Coronary artery (tissue), 2 donors: ENCODE measurements at regions not wholly inside any gene's neighbourhood (a gene's known extent, or its start where the extent isn't known, plus 50 kb on each side); places are given as distances from the start of the nearest gene placed in this dataset.
"Not testable (repeated sequence)": the region's sequence is repeated elsewhere in the genome, so short reads cannot be mapped to it uniquely, and the experiment has no call there.

Experiments
- DNase-seq: peaks from one replicate; pipeline ENCODE4 v3.0.0-alpha.2; 2017; ENCODE audit warnings: low spot score
- H3K27ac ChIP-seq, 2 donors: fragments of 200-600 bp; sonication (generic); one replicate each; pipeline ENCODE4 v1.5.1; 2016 to 2019
- H3K4me3 ChIP-seq: fragments of 200-600 bp; sonication (generic); 2 replicates; pipeline ENCODE4 v1.5.1; 2016; ENCODE audit warnings: mild to moderate bottlenecking, moderate library complexity
- TF ChIP-seq, protein P1 (sequence below): fragments of 200-600 bp; sonication (generic); IDR thresholded peaks from one replicate; pipeline ENCODE4 v1.5.1; 2019; ENCODE audit warnings: antibody characterized with exemption

DNA sequence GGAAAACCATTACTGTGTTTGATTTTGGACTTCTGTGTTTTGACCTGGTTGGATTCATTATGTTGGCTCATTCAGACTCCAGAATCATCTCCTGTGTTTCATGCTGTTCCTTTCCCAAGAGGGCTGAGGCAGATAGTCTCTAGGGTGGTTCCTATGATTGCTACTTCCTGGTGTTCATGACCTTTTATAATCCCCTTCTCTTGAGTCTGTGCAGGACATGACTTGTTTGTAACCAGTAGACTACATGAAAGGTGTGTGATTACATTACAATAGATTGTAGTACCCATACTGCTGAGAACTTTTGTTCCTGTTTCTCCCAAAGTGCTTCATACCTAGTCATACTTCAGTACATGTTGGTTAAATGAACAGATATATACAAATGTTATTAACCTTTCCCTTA lies 700.6 kb downstream of the METTL15 start:
- TF ChIP-seq, protein P1, sequence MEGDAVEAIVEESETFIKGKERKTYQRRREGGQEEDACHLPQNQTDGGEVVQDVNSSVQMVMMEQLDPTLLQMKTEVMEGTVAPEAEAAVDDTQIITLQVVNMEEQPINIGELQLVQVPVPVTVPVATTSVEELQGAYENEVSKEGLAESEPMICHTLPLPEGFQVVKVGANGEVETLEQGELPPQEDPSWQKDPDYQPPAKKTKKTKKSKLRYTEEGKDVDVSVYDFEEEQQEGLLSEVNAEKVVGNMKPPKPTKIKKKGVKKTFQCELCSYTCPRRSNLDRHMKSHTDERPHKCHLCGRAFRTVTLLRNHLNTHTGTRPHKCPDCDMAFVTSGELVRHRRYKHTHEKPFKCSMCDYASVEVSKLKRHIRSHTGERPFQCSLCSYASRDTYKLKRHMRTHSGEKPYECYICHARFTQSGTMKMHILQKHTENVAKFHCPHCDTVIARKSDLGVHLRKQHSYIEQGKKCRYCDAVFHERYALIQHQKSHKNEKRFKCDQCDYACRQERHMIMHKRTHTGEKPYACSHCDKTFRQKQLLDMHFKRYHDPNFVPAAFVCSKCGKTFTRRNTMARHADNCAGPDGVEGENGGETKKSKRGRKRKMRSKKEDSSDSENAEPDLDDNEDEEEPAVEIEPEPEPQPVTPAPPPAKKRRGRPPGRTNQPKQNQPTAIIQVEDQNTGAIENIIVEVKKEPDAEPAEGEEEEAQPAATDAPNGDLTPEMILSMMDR, result no peak
- no peak for DNase-seq
- Histone ChIP-seq H3K4me3 (no peak overlapping the region), H3K27ac (no peak overlapping the region)

DNA sequence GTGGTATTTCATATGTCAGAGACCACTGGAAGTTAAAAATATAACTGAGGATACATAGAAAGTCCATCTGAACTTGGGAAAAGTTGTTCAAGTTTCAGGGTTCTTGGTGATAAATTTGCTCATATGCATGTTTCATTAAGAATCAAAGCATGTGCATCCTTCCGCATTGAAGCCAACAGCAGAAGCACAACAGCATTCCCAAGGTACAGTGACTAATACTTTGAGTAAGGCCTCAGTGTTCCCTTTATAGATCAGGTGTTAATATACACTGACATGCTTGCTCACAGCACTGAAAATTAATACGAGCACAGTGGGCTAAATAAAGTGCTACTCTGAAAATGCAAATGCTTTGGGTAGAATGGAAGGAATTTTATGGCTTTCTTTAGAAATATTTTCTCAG lies 691.1 kb downstream of the METTL15 start:
- DNase-seq, result no peak
- no peak overlapping the region for H3K27ac ChIP-seq
- no peak overlapping the region for H3K4me3 ChIP-seq
- TF ChIP-seq, protein P1, result no peak

DNA sequence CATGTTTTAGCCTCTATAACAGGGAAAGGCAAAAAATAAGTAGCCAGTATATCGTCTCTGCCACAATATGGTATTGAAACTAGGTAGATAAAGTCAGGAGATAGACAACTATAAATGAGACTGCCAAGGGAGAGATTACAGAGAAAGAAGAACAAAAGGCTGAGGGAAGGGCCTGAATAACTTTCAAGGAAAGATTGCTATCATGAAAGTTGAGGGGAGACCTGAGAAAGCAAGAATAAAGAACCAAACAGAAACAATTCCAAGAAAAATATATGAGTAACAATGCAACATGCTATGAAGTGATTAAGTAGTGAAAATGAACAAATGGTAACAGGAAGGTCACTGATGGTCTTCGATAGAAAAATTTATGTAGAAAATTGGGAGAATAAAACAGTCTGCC lies 690.1 kb downstream of the METTL15 start:
- H3K4me3 ChIP-seq, result no peak overlapping the region
- no peak overlapping the region for H3K27ac ChIP-seq
- DNase-seq, result no peak
- TF ChIP-seq, protein P1, result no peak

DNA sequence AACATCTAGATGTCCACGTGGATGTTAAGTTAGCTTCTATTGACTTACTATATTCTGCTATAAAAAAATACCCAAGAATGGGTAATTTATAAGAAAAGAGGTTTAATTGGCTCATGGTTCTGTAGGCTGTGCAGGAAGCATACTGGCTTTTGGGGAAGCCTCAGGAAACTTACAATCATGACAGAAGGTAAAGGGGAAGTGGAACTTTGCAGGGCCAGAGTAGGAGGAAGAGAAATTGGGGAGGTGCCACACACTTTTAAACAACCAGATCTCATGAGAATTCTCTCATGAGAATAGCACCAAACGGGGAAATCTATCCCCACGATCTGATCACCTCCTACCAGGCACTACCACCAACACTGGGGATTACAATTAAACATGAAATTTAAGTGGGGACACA lies 689.3 kb downstream of the METTL15 start:
- TF ChIP-seq, protein P1, result no peak
- H3K4me3 ChIP-seq, result no peak overlapping the region
- DNase-seq, result no peak
- no peak overlapping the region for H3K27ac ChIP-seq

DNA sequence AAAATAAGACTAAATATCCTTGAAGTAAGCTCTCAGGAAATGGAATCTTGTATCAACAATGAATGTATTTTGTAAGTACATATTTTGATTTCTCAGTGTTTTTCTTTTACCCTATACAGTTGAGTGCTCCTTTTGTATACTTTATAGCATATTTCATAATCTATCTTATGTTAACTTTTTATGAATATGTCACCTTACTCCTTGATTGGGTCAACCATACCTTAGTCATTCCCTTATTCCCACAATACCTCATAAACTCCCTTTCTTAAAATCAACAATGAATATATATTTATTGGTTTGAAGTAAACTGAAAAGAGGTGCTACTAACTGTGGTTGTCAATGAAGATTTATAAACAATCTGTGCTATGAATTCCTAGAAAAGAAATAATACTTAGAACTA lies 686.2 kb downstream of the METTL15 start:
- TF ChIP-seq, protein P1, result no peak
- DNase-seq, result no peak
- H3K27ac ChIP-seq, result no peak overlapping the region

DNA sequence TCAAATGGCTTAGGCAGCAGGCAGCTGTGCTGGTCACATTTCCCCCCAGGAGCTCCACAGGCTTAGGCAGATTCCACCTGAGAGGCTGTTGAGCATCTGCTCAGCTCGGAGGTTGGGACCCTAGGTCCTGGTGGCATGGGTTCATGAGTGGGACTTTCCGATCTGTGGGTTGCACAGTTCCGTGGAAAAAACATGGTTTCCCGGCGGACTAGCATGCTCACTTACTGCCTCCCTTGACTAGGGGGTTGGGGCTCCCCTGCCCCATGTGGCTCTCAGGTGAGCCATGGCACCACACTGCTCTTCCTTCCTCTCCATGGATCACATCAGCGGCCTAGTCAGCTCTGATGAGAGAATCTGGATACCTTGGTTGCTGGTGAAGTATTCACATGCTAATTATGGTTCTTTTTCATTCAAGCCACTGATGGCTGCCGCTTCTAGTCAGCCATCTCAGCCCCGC lies 685.1 kb downstream of the METTL15 start:
- no peak overlapping the region for H3K27ac ChIP-seq
- no peak for DNase-seq
- no peak overlapping the region for H3K4me3 ChIP-seq
- TF ChIP-seq, protein P1, result no peak

More for the DNA sequence above, 686.2 kb downstream of the METTL15 start:
- H3K4me3 ChIP-seq, result no peak overlapping the region

DNA sequence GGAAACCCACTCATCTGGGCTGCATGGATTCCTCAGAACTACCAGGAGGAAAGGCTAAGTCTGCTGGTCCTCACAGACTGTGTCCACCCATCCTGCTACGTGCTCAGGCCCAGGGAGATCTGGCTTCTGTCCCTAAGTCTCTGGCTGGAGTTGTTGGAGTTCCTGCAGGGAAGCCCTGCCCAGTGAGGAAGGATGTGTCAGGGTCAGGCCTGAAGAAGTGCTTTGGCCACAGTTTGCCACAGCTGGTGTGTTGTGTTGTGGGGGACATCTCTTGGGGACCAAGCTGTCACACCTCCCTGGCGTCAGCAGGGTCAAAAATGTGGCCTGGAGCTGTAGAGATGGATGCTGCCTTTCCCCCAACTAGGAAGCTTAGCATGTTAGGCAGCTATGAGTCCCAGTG lies 684.7 kb downstream of the METTL15 start:
- H3K27ac ChIP-seq, result no peak overlapping the region
- no peak overlapping the region for H3K4me3 ChIP-seq
- DNase-seq, result no peak
- TF ChIP-seq, protein P1, result no peak

DNA sequence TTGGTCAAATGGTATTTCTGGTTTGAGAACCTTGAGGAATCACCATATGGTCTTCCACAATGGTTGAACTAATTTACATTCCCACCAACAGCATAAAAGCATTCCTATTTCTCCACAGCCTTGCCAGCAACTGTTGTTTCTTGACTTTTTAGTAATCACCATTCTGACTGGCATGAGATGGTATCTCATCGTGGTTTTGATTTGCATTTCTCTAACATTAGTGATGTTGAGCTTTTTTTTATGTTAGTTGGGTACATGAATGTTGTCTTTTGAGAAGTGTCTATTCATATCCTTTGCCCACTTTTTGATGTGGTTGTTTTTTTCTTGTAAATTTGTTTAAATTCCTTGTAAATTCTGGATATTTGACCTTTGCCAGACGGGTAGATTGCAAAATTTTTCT lies 679.7 kb downstream of the METTL15 start:
- H3K4me3 ChIP-seq, H3K27ac ChIP-seq, DNase-seq: not testable (repeated sequence)
